LNCAP (cell line): ENCODE measurements at regions not wholly inside any gene's neighbourhood (a gene's known extent, or its start where the extent isn't known, plus 50 kb on each side); places are given as distances from the start of the nearest gene placed in this dataset.

Experiments
- TF ChIP-seq, protein P1 (sequence below): fragments of 450-650 bp; IDR thresholded peaks from 2 replicates; pipeline ENCODE4 v1.5.1; 2017; ENCODE audit warnings: mild to moderate bottlenecking

DNA sequence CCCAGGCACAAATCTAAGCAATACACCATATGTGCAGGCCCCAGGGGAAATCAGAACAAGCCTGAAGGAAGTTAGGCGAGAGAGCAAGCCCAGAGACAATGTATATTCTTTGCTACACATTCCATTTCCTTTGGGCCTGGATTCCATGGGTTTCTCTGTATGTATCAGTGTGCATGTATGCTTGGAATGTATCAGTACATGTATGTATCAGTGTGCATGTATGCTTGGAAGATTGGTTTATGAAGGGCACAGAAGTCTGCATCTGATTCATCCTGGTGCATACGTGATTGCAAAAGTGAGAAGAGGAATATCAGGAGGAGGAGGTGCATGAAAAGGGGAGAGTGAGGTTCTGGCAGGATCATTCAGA, 232.6 kb upstream of the ANKRD55 start:
- TF ChIP-seq, protein P1, sequence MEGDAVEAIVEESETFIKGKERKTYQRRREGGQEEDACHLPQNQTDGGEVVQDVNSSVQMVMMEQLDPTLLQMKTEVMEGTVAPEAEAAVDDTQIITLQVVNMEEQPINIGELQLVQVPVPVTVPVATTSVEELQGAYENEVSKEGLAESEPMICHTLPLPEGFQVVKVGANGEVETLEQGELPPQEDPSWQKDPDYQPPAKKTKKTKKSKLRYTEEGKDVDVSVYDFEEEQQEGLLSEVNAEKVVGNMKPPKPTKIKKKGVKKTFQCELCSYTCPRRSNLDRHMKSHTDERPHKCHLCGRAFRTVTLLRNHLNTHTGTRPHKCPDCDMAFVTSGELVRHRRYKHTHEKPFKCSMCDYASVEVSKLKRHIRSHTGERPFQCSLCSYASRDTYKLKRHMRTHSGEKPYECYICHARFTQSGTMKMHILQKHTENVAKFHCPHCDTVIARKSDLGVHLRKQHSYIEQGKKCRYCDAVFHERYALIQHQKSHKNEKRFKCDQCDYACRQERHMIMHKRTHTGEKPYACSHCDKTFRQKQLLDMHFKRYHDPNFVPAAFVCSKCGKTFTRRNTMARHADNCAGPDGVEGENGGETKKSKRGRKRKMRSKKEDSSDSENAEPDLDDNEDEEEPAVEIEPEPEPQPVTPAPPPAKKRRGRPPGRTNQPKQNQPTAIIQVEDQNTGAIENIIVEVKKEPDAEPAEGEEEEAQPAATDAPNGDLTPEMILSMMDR = no peak

DNA sequence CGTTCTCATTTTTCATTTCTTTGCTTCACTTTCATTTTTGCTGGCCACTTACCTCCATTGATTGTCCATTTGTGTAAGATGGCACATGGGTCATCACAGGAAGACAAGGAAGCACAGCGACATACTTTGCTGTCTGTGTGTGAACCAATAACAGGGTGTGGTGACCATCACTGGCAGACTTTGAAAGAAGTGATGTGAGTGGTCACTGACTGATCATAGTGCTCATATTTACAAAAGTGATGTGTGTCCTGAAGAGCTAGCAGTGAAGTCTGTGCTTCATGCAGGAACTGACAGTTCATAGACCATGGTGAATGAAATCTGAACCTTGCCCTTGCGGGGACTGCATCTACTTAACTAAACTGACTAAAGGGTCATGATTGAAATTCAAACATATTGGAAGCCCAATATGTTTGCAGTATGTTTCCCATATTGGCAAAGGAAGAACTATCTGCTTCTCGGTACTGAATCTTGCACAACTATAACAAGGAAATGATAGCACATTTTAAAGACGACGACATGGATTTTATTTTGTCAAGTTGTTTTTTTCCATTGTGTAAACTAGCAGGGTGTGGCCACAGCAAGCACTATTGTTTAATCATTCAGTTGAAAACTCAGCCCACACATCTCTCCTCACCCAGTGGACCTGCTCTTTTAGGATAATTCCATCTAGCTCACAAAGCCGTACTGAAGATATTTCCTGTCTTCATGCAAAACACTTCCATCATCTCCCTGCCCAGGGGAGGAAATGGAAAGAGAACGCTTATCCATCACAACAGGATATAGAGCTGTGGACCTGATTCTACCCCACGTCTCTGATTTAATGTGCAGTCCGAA, 232.0 kb upstream of the ANKRD55 start:
- TF ChIP-seq, protein P1 = no peak

DNA sequence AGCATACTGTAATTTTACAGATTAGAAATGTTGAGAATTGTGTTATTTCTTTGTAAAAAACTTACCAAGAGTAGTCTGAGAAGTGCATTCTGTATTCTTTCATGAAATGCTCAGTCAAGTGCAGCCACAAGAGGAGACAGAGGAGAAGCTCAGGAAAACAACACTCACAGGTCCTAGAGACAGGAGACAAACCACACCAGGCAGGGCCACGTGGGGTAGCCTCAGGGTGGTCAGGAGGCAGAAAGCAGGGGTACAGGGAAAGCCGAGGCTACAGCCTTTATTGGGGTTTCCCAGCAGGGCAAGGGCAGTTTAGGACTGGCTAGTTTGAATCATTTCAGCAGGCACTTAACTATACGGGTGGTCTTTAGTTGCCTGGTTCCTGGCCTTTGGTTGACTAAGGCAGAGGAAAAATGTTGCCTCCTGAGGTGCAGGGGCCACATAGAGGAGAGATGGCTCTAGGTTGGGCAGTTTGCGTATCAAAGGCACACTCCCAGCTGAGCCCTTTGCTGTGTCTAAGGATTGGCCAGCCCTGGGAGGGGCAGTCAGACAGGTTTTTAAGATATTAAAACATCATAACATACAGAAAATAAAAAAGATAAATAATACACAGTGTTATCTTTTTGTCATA, 230.9 kb upstream of the ANKRD55 start:
- TF ChIP-seq, protein P1 = no peak

DNA sequence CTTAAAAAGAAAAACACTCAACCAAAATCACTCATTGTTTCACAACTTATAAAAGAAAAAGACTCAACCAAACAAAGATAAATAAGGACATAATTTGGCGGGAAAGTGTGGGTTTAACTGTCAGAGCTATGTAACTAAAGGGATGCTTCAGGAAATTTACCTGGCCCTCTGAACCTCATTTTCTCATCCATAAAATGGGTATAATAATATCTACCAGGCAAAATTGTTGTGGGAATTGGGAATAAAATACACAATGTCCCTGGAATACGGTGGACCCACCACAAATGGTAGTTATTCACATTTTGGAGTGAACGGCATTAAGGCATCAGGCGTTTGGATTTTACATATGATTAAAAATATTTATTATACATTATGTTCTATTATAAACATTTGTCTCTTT, 228.5 kb upstream of the ANKRD55 start:
- TF ChIP-seq, protein P1 = no peak

DNA sequence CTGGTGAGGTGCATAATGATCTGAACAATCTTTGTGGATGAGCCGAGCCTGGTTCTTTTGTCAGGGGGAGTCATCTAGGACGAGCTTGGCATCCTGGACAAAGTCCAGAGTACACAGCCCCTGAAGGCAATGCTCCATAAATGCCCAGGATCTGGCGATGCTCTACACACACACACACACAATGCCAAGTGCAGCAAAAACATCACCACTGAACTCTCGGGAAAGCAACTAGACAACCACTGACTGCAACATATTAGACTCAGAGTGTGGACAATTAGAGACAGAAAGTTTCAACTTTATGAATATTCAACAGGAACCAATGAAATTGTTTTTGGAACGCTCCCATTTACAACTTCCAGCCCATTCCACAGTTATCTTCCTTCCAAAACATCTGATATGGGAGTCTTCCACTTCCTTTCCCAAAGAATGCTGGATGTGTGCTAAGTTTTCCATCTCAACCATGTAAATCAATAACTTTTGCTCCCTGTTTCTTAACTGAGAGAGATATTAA, 227.6 kb upstream of the ANKRD55 start:
- TF ChIP-seq, protein P1 = no peak

DNA sequence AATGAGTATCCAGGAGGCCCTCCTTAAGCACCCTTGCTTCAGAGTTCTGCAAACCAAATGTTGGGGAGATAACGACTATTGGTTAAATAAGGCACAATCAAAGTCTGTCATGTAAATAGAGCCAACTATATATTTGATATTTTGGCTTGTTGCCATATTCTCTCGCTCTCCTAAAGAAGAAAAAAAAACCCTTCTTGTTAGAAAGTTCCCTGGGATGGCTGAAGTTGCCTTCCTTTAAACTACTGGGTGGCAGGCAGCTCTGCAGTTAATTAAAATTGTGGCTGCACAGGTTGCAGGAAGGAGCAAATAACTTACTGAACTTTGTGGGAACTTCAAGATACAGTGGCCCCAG, 227.0 kb upstream of the ANKRD55 start:
- TF ChIP-seq, protein P1 = no peak

DNA sequence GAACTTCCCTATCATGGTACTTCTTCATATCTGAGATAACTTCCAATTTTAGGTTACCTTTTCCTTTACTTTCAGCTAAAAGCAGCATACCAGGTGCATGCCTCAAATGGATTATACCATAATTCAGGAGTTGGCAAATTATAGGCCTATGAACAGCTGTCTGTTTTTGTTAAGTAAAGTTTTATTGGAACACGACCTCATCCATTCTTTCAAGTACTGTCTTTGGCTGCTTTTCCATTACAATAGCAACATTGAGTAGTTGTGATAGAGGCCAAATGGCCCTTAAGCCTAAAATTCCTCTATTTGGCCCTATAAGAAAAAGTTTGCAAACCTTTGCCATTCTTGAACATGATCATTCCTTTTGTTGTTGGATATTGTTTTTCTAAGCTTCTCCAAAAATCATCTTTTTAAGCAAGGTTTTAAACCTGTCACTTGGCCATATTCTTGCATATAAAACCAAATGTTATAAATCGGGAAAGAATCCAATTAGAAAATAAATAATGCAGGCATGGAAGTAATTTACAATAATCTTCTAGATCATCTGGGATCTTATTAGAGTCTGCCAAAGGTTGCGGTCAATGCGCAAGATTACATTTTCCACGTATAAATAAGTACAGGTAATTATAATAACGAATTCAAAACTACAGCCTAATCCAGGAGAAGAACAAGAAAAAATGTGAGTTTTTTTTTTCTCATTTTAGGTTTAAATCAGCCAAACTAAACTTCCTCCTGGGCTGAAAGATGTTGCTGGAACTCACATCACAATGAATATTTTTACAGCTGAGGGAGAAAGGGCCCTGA, 226.5 kb upstream of the ANKRD55 start:
- TF ChIP-seq, protein P1 = no peak
